CD4-positive, CD25-positive, alpha-beta regulatory T cell (primary cell): ENCODE measurements at regions not wholly inside any gene's neighbourhood (a gene's known extent, or its start where the extent isn't known, plus 50 kb on each side); places are given as distances from the start of the nearest gene placed in this dataset.
"Not testable (repeated sequence)": the region's sequence is repeated elsewhere in the genome, so short reads cannot be mapped to it uniquely, and the experiment has no call there.

Experiments used
- ATAC-seq, 2 donors: fragments of 150-1000 bp; cut with Tn5 transposase; one replicate each; pipeline ENCODE4 v1.10.0; 2021; ENCODE audit warnings: low read depth in 2 of 2, moderate number of reproducible peaks in 2 of 2, moderate library complexity in 1 of 2
- DNase-seq, 3 donors: peaks; one replicate each; pipeline versions ENCODE4 v3.0.0 to v3.0.0-alpha.2; 2012 to 2022; ENCODE audit warnings: mixed read lengths in 1 of 3
- H3K27ac ChIP-seq: one replicate; pipeline ENCODE4 v1.7.0; 2013; ENCODE audit warnings: mild to moderate bottlenecking, low read length; ENCODE audit not compliant: insufficient read depth, poor library complexity, severe bottlenecking
- H3K27me3 ChIP-seq: one replicate; pipeline ENCODE4 v1.7.0; 2013; ENCODE audit warnings: low read length; ENCODE audit not compliant: control insufficient read depth, insufficient read depth
- H3K36me3 ChIP-seq: one replicate; pipeline ENCODE4 v1.7.0; 2013; ENCODE audit warnings: mild to moderate bottlenecking, low read length, moderate library complexity; ENCODE audit not compliant: control insufficient read depth, insufficient read depth
- H3K4me1 ChIP-seq: 2 replicates; pipeline ENCODE4 v1.7.0; 2013; ENCODE audit warnings: mild to moderate bottlenecking, low read length; ENCODE audit not compliant: insufficient read depth, control insufficient read depth, poor library complexity, severe bottlenecking
- H3K4me3 ChIP-seq: one replicate; pipeline ENCODE4 v1.7.0; 2013; ENCODE audit warnings: low read depth, mild to moderate bottlenecking, low read length, moderate library complexity
- H3K9me3 ChIP-seq, 2 experiments: 1 replicate in 1 of 2; 2 replicates in 1 of 2; pipeline ENCODE4 v1.7.0; 2013; ENCODE audit warnings: low read length in 2 of 2, mild to moderate bottlenecking in 1 of 2, moderate library complexity in 1 of 2; ENCODE audit not compliant: control insufficient read depth in 2 of 2
- H3K27ac Mint-ChIP-seq, 3 donors: one replicate each; pipeline ENCODE4 v1.8.0; 2020 to 2022; ENCODE audit warnings: mild to moderate bottlenecking in 3 of 3, mixed read lengths in 3 of 3, moderate library complexity in 2 of 3
- H3K27me3 Mint-ChIP-seq: one replicate; pipeline ENCODE4 v1.8.0; 2022; ENCODE audit warnings: mild to moderate bottlenecking, mixed read lengths
- H3K36me3 Mint-ChIP-seq: one replicate; pipeline ENCODE4 v1.8.0; 2020; ENCODE audit warnings: mixed read lengths
- H3K4me1 Mint-ChIP-seq, 4 donors: one replicate each; pipeline ENCODE4 v1.8.0; 2020 to 2022; ENCODE audit warnings: mixed read lengths in 4 of 4, mild to moderate bottlenecking in 1 of 4
- H3K4me3 Mint-ChIP-seq, 4 donors: one replicate each; pipeline ENCODE4 v1.8.0; 2020 to 2022; ENCODE audit warnings: mild to moderate bottlenecking in 4 of 4, mixed read lengths in 4 of 4, moderate library complexity in 3 of 4
- H3K9me3 Mint-ChIP-seq, 7 donors: one replicate each; pipeline ENCODE4 v1.8.0; 2020 to 2022; ENCODE audit warnings: mixed read lengths in 7 of 7, mild to moderate bottlenecking in 3 of 7, moderate library complexity in 2 of 7

DNA sequence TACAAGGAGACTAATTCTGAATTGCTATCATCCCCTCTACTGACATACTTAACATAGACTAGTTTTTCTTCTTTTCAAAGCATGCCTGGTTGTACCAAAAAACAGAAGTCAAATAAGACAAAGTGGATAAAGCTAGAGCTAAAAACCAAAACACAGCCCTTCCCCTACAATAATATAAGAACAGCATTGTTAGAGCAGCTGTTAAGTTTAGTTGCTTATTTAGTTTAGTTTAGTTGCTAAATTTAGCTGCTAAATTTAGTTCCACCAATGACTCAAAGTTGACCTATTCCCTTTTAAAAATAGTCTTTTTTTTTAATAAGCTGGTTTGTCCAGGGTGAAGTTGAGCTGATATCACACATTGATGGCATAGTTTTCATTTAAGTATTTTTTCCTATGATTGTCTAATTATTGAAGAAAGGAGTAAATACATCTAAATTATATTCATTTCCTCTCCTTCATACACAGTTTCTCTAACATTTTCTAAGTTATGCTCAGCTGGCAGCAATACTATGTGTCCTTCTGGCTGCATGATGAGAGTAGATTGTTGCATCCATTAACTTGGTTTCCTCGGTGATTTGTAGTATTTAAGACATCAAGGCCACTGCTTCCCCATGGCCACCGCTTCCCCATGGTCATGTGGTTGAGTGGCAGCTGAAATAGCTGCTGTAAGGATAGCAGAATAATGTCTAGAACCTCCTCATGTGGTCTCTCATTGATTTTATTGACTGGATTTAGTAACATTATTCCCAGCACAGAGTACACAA lies 718.6 kb upstream of the NECTIN3 start:
- H3K4me3 Mint-ChIP-seq: no peak overlapping the region
- H3K4me1 Mint-ChIP-seq: no peaks in the 10 kb centered on the region
- H3K36me3 ChIP-seq: no peaks in the 10 kb centered on the region
- no peaks in the 10 kb centered on the region for H3K4me1 ChIP-seq
- no peak overlapping the region for H3K27ac Mint-ChIP-seq
- H3K27ac ChIP-seq: no peak overlapping the region
- H3K4me3 ChIP-seq: no peak overlapping the region
- no peaks in the 10 kb centered on the region for H3K36me3 Mint-ChIP-seq
- DNase-seq (no peak), ATAC-seq (no peak)
- H3K27me3 Mint-ChIP-seq: no peaks in the 10 kb centered on the region
- no peaks in the 10 kb centered on the region for H3K9me3 ChIP-seq
- H3K27me3 ChIP-seq: peaks cover 2% of the 10 kb centered on the region
- peaks cover 0 to 3% (median 0%) of the 10 kb centered on the region in 7 donors for H3K9me3 Mint-ChIP-seq

DNA sequence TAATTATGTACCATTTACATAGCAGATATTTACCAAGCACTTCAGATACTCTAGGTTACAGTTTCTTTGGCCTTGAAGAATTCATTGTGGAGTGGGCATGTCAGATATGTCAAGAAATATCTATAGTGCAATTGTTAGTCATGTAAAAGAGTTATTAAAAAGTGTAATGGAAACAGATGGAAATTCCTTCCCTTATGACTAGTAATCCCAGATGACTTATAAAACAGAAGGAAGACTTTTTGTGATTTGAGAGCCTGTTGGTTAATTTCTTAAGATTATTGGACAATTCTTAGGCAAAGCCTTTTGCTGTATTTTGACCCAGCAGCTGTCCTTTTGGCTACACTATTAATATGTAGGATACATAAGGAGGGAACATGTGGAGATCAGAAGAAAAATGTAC lies 708.9 kb upstream of the NECTIN3 start:
- no peaks in the 10 kb centered on the region for H3K4me1 Mint-ChIP-seq

DNA sequence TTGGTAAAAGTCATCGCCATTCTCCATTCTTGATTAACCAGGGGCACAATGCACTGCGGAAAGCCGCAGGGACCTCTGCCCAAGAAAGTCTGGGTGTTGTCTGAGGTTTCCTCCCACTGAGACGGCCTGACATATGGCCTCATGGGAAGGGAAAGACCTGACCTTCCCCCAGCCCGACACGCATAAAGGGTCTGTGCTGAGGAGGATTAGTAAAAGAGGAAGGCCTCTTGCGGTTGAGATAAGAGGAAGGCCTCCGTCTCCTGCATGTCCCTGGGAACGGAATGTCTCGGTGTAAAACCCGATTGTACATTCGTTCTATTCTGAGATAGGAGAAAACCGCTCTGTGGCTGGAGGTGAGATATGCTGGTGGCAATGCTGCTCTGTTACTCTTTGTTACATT lies 704.3 kb upstream of the NECTIN3 start:
- not testable (repeated sequence) for H3K27me3 Mint-ChIP-seq

More for the DNA sequence above, 708.9 kb upstream of the NECTIN3 start:
- H3K9me3 ChIP-seq: no peaks in the 10 kb centered on the region
- H3K27me3 ChIP-seq: no peaks in the 10 kb centered on the region
- no peaks in the 10 kb centered on the region for H3K36me3 ChIP-seq
- H3K27me3 Mint-ChIP-seq: no peaks in the 10 kb centered on the region
- H3K4me1 ChIP-seq: no peaks in the 10 kb centered on the region
- no peak overlapping the region for H3K27ac ChIP-seq
- H3K9me3 Mint-ChIP-seq: peaks cover 0 to 5% (median 0%) of the 10 kb centered on the region in 7 donors
- no peak for DNase-seq
- H3K4me3 ChIP-seq: no peak overlapping the region
- ATAC-seq: no peak
- no peak overlapping the region for H3K27ac Mint-ChIP-seq
- H3K4me3 Mint-ChIP-seq: no peak overlapping the region
- H3K36me3 Mint-ChIP-seq: no peaks in the 10 kb centered on the region

DNA sequence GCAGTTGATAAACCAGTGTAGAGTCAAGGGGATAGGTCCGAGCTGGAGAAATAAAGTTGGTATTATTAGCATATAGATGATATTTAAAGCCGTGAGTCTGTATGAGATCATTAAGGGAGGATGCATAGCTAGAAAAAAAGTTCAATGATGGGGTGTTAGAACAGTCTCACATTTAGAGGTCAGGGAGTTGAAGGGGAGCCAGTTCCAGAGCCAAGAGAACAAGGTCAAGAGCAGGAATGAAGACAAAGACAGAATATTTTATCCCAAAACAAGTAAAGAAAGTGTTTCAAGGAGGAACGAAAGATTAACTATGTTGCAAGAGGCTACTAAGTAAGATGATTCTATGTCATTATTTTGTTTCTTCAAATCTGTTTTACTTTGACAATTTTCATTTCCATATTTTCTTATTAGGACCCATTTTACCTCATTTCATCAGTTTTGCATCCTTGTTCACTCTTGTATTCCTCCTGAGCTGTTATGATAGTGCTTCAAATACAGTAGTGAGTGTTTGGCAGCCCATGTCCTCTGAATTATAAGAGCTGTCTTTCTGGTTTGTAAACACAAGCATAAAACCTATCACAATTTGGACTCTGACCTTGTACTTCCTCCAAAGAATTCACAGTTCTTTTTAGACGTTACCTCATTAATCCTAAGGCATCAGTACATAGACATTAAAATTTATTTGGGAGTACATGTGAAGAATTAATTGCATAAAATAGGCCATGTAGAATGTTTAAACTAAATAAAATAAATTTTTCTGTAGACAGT lies 695.7 kb upstream of the NECTIN3 start:
- DNase-seq: no peak
- H3K9me3 ChIP-seq: no peaks in the 10 kb centered on the region
- H3K27ac Mint-ChIP-seq: no peak overlapping the region

More for the DNA sequence above, 704.3 kb upstream of the NECTIN3 start:
- not testable (repeated sequence) for H3K36me3 Mint-ChIP-seq, H3K4me1 ChIP-seq, H3K4me1 Mint-ChIP-seq, H3K27ac Mint-ChIP-seq, DNase-seq, H3K4me3 Mint-ChIP-seq, H3K27ac ChIP-seq, H3K4me3 ChIP-seq, H3K9me3 Mint-ChIP-seq, H3K9me3 ChIP-seq, H3K27me3 ChIP-seq, ATAC-seq, H3K36me3 ChIP-seq

DNA sequence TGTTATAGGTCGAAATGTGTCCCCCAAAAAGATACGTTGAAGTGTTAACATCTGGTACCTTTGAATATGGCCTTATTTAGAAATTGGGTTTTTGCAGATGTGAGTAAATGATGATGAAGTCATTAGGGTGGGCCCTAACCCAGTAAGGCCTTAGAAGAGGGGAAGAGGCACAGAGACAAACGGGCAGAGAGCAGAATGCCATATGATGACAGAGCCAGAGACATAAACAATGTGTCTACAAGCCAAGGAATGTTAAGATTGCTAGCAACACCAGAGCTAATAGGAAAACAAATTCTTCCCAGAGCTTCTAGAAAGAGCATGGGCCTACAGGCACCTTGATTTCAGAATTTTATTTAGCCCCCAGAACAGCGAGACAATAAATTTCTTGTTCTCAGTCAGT lies 693.1 kb upstream of the NECTIN3 start:
- Histone ChIP-seq H3K4me1 (no peaks in the 10 kb centered on the region), H3K27ac (no peak overlapping the region), H3K9me3 (no peaks in the 10 kb centered on the region), H3K27me3 (no peaks in the 10 kb centered on the region), H3K36me3 (no peaks in the 10 kb centered on the region), H3K4me3 (no peak overlapping the region)
- DNase-seq: no peak
- Mint-ChIP-seq H3K27ac (no peak overlapping the region), H3K27me3 (no peaks in the 10 kb centered on the region), H3K9me3 (peaks cover 0 to 4% (median 0%) of the 10 kb centered on the region in 7 donors), H3K4me1 (no peaks in the 10 kb centered on the region), H3K4me3 (no peak overlapping the region), H3K36me3 (no peaks in the 10 kb centered on the region)
- no peak for ATAC-seq

More for the DNA sequence above, 695.7 kb upstream of the NECTIN3 start:
- Histone ChIP-seq H3K27me3 (no peaks in the 10 kb centered on the region), H3K4me1 (no peaks in the 10 kb centered on the region), H3K27ac (no peak overlapping the region), H3K4me3 (no peak overlapping the region), H3K36me3 (no peaks in the 10 kb centered on the region)
- no peak for ATAC-seq
- Mint-ChIP-seq H3K36me3 (no peaks in the 10 kb centered on the region), H3K9me3 (peaks cover 0 to 4% (median 0%) of the 10 kb centered on the region in 7 donors), H3K4me3 (no peak overlapping the region), H3K4me1 (no peaks in the 10 kb centered on the region), H3K27me3 (peaks cover 4% of the 10 kb centered on the region)

DNA sequence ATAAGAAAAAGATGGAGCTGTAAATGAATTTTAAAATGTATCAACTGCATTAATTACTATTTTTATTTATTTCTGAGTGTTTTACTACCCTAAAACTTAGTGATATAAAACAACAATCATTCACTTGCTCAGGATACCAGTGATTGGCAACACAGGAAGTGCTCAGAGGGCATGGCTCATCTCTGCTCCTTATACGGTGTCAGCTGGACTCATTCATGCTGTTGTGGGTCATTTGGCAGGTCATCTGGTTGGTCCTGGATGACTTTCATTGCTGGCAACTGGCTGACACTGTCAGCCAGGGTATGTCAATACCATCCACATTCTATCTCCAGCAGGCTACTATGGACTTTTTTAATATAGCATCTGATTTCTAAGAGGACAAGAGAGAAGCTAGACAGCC lies 689.6 kb upstream of the NECTIN3 start:
- H3K36me3 ChIP-seq: no peaks in the 10 kb centered on the region
- H3K4me3 ChIP-seq: no peak overlapping the region
- no peaks in the 10 kb centered on the region for H3K9me3 Mint-ChIP-seq
- no peak overlapping the region for H3K27ac ChIP-seq
- H3K36me3 Mint-ChIP-seq: no peaks in the 10 kb centered on the region
- H3K4me3 Mint-ChIP-seq: no peak overlapping the region
- no peaks in the 10 kb centered on the region for H3K4me1 Mint-ChIP-seq
- no peaks in the 10 kb centered on the region for H3K4me1 ChIP-seq
- H3K27ac Mint-ChIP-seq: no peak overlapping the region
- H3K27me3 ChIP-seq: no peaks in the 10 kb centered on the region
- no peaks in the 10 kb centered on the region for H3K27me3 Mint-ChIP-seq
- ATAC-seq (no peak), DNase-seq (no peak)
- no peaks in the 10 kb centered on the region for H3K9me3 ChIP-seq

DNA sequence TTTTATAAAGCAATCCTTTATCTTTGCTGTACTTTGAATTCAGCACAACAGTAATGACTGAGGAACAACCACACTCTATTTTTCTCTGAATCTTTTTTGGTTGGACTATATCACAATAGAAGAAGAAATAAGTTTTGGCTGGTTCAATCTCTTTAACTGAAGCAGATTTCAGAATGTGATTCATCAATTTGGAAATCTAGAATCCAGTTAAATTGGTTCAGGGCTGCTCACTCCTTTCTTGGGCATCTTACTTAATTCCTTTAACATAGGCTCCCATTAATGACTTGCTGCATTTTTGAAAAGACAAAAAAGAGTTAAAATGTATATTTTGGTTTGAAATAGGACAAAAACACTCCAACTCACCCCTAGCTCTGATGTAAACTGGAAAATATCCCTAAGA lies 688.3 kb upstream of the NECTIN3 start:
- H3K4me3 Mint-ChIP-seq: no peak overlapping the region
- DNase-seq: no peak
- no peaks in the 10 kb centered on the region for H3K27me3 Mint-ChIP-seq
- H3K4me1 Mint-ChIP-seq: no peaks in the 10 kb centered on the region
- H3K36me3 ChIP-seq: no peaks in the 10 kb centered on the region
- no peaks in the 10 kb centered on the region for H3K9me3 ChIP-seq
- H3K4me3 ChIP-seq: no peak overlapping the region
- H3K27ac Mint-ChIP-seq: no peak overlapping the region
- H3K27ac ChIP-seq: no peak overlapping the region
- H3K36me3 Mint-ChIP-seq: no peaks in the 10 kb centered on the region
- no peaks in the 10 kb centered on the region for H3K27me3 ChIP-seq
- no peak for ATAC-seq
- no peaks in the 10 kb centered on the region for H3K9me3 Mint-ChIP-seq
- H3K4me1 ChIP-seq: no peaks in the 10 kb centered on the region

DNA sequence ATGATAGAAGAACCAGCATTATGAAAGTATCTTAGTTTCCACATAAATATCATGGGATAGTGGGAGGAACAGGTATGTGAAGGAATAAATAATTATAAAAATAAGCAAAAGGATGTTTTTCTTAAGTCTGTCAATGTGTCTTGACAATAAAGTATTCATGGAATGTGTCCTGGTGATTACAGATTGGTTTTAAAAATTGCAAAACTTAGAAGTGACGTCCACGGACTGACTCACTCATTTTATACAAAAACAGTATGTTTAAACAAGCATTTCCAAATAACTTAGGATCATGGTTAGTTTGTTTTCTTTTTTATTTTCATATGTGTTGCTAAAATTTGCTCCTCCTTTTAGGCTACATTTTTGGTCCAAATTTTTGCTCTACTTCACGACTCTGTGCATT lies 687.0 kb upstream of the NECTIN3 start:
- Mint-ChIP-seq H3K36me3 (no peaks in the 10 kb centered on the region), H3K4me3 (no peak overlapping the region), H3K27ac (no peak overlapping the region), H3K9me3 (no peaks in the 10 kb centered on the region), H3K27me3 (no peaks in the 10 kb centered on the region), H3K4me1 (no peaks in the 10 kb centered on the region)
- Histone ChIP-seq H3K9me3 (no peaks in the 10 kb centered on the region), H3K27me3 (no peaks in the 10 kb centered on the region), H3K4me3 (no peak overlapping the region), H3K4me1 (no peaks in the 10 kb centered on the region), H3K36me3 (no peaks in the 10 kb centered on the region), H3K27ac (no peak overlapping the region)
- no peak for ATAC-seq
- no peak for DNase-seq
